ENCODE measurements at regions not wholly inside any gene's neighbourhood (a gene's known extent, or its start where the extent isn't known, plus 50 kb on each side); places are given as distances from the start of the nearest gene placed in this dataset.

GRCh38 chr1:168481586-168481985 lies 62.2 kb downstream of the XCL2 start (continued):
- TF ChIP-seq IRF3 (IDR thresholded peaks at IDR 0.05) (no peak), ZBTB33 (IDR thresholded peaks at IDR 0.05) (no peak), SRF (IDR thresholded peaks at IDR 0.05; ENCODE audit: low read depth in 2 of 2, low read length in 2 of 2) (no peak), RUNX3 (IDR thresholded peaks at IDR 0.05; ENCODE audit: low read length) (no peak)

GRCh38 chr1:168480997-168481396 lies 62.8 kb downstream of the XCL2 start:
- no peak for FAIRE-seq
- 47% methylated on average over 2 of the region's 2 CpGs for whole genome bisulfite sequencing (ENCODE audit: insufficient coverage, insufficient replicate concordance, low lambda C conversion rate, missing lambda C conversion rate)
- H3K27ac ChIP-seq (ENCODE audit: control insufficient read depth, insufficient read depth), result no peak overlapping the region
- TF ChIP-seq USF2 (IDR thresholded peaks at IDR 0.05; ENCODE audit: borderline replicate concordance, low read depth, low read length), result no peak
- no peak for TF ChIP-seq JUND (IDR thresholded peaks at IDR 0.05; ENCODE audit: low read depth, low read length)
- no peak for TF ChIP-seq ZBTB40 (IDR thresholded peaks at IDR 0.05; ENCODE audit: borderline replicate concordance)
- TF ChIP-seq CEBPZ (IDR thresholded peaks at IDR 0.05; ENCODE audit: low read depth, low read length), result no peak
- no peak for TF ChIP-seq EED (IDR thresholded peaks at IDR 0.05; ENCODE audit: low read depth)

More at GRCh38 chr1:168480997-168481396, 62.8 kb downstream of the XCL2 start:
- RAD21 ChIA-PET (ENCODE audit: unreplicated experiment), result interaction anchor here (1.0 to 3.8 kb wide), 4 partner anchors 12 to 54 kb away, joined by 3 to 10 read pairs (median 6); no protein-coding TSS in a partner anchor
- Histone ChIP-seq H4K20me1 (ENCODE audit: control insufficient read depth, insufficient read depth) (no peaks in the 10 kb centered on the region), H3K36me3 (ENCODE audit: control insufficient read depth in 2 of 2, insufficient read depth in 2 of 2, low read length in 1 of 2) (no peaks in the 10 kb centered on the region), H3K4me2 (ENCODE audit: control insufficient read depth, insufficient read depth) (no peak overlapping the region), H3K4me1 (ENCODE audit: control insufficient read depth, insufficient read depth, low read length) (no peaks in the 10 kb centered on the region), H2AFZ (ENCODE audit: control insufficient read depth, low read depth, low read length) (no peak overlapping the region), H3K4me3 (no peak overlapping the region), H3K9me3 (replicated peaks; ENCODE audit: control insufficient read depth, insufficient read depth, low read length) (no peaks in the 10 kb centered on the region), H3K27me3 (replicated peaks in 1 of 2; ENCODE audit: control insufficient read depth in 2 of 2, insufficient read depth in 2 of 2, low read length in 1 of 2) (no peaks in the 10 kb centered on the region), H3K9ac (ENCODE audit: control insufficient read depth, insufficient read depth, low read length) (no peak overlapping the region), H3K79me2 (ENCODE audit: control insufficient read depth, insufficient read depth, low read length) (no peaks in the 10 kb centered on the region)
- SMC1A ChIA-PET (ENCODE audit: uncharacterized antibody, unreplicated experiment), result interaction anchor here (1.2 to 11.0 kb wide), 9 partner anchors 12 to 120 kb away, joined by 3 to 87 read pairs (median 4); no protein-coding TSS in a partner anchor
- BruUV-seq (replicated peaks), result no TSS peak
- no peak for DNase-seq (ENCODE audit: low read depth, low spot score)
- ATAC-seq, result no peak
- intact Hi-C loops (cut with micrococcal nuclease; ENCODE audit: unreplicated experiment) (no loop called here), in situ Hi-C loops (cut with MboI) (no loop called here)
- CTCF ChIA-PET, result interaction anchor here (1.0 to 1.5 kb wide), 4 partner anchors 12 to 123 kb away, joined by 3 to 6 read pairs (median 4); no protein-coding TSS in a partner anchor
- POLR2A ChIA-PET, result interaction anchor here (1.0 kb wide), 2 partner anchors 10 to 13 kb away, joined by 3 read pairs; no protein-coding TSS in a partner anchor

All from GM12878 (cell line).